Epithelial cell of proximal tubule (primary cell): ENCODE measurements at regions not wholly inside any gene's neighbourhood (a gene's known extent, or its start where the extent isn't known, plus 50 kb on each side); places are given as distances from the start of the nearest gene placed in this dataset.

ENCODE experiments used
- DNase-seq: peaks from one replicate; pipeline ENCODE4 v3.0.0-alpha.2; 2011; ENCODE audit warnings: low read depth
- H3K4me3 ChIP-seq: 2 replicates; pipeline ENCODE4 v1.5.1; 2011; ENCODE audit warnings: low read depth, mild to moderate bottlenecking, low read length
- CTCF ChIP-seq: conservative IDR thresholded peaks from 2 replicates; pipeline ENCODE4 v1.5.1; 2012; ENCODE audit warnings: low read depth, mild to moderate bottlenecking, low read length

GRCh38 chr10:3251172-3251571 is 78.6 kb upstream of the PITRM1 start:
- H3K4me3 ChIP-seq = no peak overlapping the region
- no peak for DNase-seq
- TF ChIP-seq CTCF = no peak

- no peak for TF ChIP-seq CTCF
- DNase-seq = no peak
- H3K4me3 ChIP-seq = no peak overlapping the region
Measured at GRCh38 chr10:3249307-3249889, 76.8 kb upstream of the PITRM1 start.

GRCh38 chr10:3248526-3249306 is 76.1 kb upstream of the PITRM1 start:
- DNase-seq = peak; percentile 70
- no peak for TF ChIP-seq CTCF
- H3K4me3 ChIP-seq = no peak overlapping the region

- no peak overlapping the region for H3K4me3 ChIP-seq
Measured at GRCh38 chr10:3245395-3245794, 72.8 kb upstream of the PITRM1 start.

GRCh38 chr10:3241967-3242650 is 69.5 kb upstream of the PITRM1 start:
- TF ChIP-seq CTCF = no peak
- H3K4me3 ChIP-seq = no peak overlapping the region
- no peak for DNase-seq

More at GRCh38 chr10:3245395-3245794, 72.8 kb upstream of the PITRM1 start:
- no peak for TF ChIP-seq CTCF
- no peak for DNase-seq

GRCh38 chr10:3241274-3241921 is 68.8 kb upstream of the PITRM1 start:
- H3K4me3 ChIP-seq = no peak overlapping the region
- TF ChIP-seq CTCF = no peak
- DNase-seq = no peak
